Transverse colon (tissue), 3 donors: ENCODE measurements at regions not wholly inside any gene's neighbourhood (a gene's known extent, or its start where the extent isn't known, plus 50 kb on each side); places are given as distances from the start of the nearest gene placed in this dataset.

Source experiments
- POLR2A ChIP-seq: fragments of 450-650 bp; IDR thresholded peaks from one replicate; pipeline ENCODE4 v1.6.1; 2016; ENCODE audit warnings: antibody characterized with exemption, mild to moderate bottlenecking, moderate library complexity
- TF ChIP-seq, protein P1 (sequence below), 5 experiments: fragments of 200-600 bp in 3 of 5; fragments of 450-650 bp in 2 of 5; sonication (generic) in 3 of 5; IDR thresholded peaks; 1 replicate in 2 of 5; 2 replicates in 3 of 5; pipeline ENCODE4 v1.5.1; 2016 to 2017; ENCODE audit warnings: antibody characterized with exemption in 5 of 5, inconsistent platforms in 3 of 5, mild to moderate bottlenecking in 2 of 5, moderate library complexity in 1 of 5

DNA sequence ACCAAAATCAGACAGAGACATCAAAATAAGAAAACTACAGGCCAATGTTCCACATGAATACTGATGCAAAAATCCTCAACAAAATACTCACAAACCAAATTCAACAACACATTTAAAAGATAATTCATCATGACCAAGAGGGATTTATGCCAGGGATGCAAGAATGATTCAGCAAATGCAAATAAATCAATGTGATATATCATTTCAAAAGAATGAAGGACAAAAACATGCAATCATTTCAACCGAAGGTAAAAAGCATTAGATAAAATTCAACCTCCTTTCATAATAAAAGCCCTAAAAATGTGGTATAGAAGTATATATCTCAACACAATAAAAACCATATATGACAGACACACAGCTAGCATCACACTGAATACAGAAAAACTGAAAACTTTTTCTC lies 81.5 kb upstream of the LYPLAL1 start:
- TF ChIP-seq, protein P1, sequence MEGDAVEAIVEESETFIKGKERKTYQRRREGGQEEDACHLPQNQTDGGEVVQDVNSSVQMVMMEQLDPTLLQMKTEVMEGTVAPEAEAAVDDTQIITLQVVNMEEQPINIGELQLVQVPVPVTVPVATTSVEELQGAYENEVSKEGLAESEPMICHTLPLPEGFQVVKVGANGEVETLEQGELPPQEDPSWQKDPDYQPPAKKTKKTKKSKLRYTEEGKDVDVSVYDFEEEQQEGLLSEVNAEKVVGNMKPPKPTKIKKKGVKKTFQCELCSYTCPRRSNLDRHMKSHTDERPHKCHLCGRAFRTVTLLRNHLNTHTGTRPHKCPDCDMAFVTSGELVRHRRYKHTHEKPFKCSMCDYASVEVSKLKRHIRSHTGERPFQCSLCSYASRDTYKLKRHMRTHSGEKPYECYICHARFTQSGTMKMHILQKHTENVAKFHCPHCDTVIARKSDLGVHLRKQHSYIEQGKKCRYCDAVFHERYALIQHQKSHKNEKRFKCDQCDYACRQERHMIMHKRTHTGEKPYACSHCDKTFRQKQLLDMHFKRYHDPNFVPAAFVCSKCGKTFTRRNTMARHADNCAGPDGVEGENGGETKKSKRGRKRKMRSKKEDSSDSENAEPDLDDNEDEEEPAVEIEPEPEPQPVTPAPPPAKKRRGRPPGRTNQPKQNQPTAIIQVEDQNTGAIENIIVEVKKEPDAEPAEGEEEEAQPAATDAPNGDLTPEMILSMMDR (IDR thresholded peaks at IDR 0.05), result no peak
- no peak for TF ChIP-seq POLR2A
